ENCODE measurements at regions not wholly inside any gene's neighbourhood (a gene's known extent, or its start where the extent isn't known, plus 50 kb on each side); places are given as distances from the start of the nearest gene placed in this dataset.

DNA sequence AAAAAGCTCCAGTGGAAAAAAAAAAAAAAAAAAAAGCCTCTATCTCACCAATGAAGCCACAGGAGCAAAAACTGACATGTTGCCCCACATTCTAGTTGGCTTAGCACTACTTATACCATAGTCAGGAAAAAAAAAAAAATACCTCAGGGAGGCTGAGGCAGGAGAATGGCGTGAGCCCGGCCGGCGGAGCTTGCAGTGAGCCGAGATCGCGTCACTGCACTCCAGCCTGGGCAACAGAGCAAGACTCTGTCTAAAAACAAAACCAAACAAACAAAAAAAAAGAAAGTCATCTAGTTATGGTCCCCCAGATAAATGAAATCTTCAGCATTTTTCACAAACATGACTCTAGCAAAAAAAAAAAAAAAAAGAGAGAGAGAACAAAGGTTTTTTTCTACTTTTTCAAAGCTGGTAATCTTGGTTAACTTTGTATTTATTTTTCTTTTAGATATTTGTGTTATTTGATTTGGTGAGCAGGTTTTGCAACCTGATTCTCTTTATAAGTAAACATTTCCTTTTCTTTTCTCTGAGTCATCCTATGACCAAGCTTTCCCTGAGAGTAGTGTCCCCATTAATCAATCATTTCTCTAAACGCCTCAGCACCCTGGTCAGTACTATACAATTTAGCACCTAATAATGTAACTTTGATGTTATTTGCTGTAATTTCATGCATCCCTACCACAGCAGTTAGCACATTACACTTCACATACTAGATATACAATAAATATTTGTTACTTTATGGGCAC lies 273.7 kb upstream of the PIK3C3 start:
- Histone ChIP-seq H3K9ac (ENCODE audit: low read length in 3 of 3) (no peak overlapping the region), H3K27me3 (ENCODE audit: control insufficient read depth, insufficient read depth, low read length) (no peaks in the 10 kb centered on the region), H3K4me1 (ENCODE audit: control insufficient read depth in 2 of 3, insufficient read depth in 2 of 3, low read depth in 1 of 3, low read length in 3 of 3) (no peaks in the 10 kb centered on the region), H3K36me3 (ENCODE audit: control insufficient read depth in 2 of 3, insufficient read depth in 3 of 3, low read length in 3 of 3) (no peaks in the 10 kb centered on the region), H3K9me3 (ENCODE audit: control insufficient read depth in 2 of 3, insufficient read depth in 1 of 3, low read length in 3 of 3) (no peaks in the 10 kb centered on the region), H3K4me3 (ENCODE audit: low read length in 3 of 3) (no peak overlapping the region), H3K27ac (ENCODE audit: low read depth in 2 of 2, low read length in 2 of 2) (no peak overlapping the region)
- intact Hi-C loops (cut with DNase I): no loop called here
- TF ChIP-seq, protein P1, sequence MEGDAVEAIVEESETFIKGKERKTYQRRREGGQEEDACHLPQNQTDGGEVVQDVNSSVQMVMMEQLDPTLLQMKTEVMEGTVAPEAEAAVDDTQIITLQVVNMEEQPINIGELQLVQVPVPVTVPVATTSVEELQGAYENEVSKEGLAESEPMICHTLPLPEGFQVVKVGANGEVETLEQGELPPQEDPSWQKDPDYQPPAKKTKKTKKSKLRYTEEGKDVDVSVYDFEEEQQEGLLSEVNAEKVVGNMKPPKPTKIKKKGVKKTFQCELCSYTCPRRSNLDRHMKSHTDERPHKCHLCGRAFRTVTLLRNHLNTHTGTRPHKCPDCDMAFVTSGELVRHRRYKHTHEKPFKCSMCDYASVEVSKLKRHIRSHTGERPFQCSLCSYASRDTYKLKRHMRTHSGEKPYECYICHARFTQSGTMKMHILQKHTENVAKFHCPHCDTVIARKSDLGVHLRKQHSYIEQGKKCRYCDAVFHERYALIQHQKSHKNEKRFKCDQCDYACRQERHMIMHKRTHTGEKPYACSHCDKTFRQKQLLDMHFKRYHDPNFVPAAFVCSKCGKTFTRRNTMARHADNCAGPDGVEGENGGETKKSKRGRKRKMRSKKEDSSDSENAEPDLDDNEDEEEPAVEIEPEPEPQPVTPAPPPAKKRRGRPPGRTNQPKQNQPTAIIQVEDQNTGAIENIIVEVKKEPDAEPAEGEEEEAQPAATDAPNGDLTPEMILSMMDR (IDR thresholded peaks at IDR 0.05; ENCODE audit: borderline replicate concordance, extremely low read depth, insufficient read depth): no peak
- FAIRE-seq (no peak), DNase-seq (no peak)

DNA sequence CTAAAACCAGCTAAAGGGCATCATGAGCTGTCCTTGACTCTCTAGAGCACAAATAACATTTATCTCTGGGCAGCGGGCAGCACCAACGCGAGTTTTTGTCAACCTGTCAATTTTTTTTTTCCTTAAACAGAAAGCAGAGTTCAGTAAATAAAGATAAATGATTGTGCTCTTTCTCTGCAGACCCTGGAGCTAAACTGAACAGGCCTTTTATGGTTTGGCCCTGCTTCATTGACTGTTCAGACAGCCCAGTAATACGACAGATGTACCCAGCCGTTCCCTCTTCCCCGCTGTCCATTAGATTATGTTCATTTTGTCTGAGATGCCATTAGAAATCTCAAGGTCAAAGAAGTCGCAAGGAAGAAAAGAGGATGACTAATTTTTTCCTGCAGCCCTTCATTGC lies 280.5 kb upstream of the PIK3C3 start:
- no peaks in the 10 kb centered on the region for H3K9me3 ChIP-seq (ENCODE audit: control insufficient read depth in 2 of 3, insufficient read depth in 1 of 3, low read length in 3 of 3)
- H3K4me1 ChIP-seq (ENCODE audit: control insufficient read depth in 2 of 3, insufficient read depth in 2 of 3, low read depth in 1 of 3, low read length in 3 of 3): no peaks in the 10 kb centered on the region
- H3K27ac ChIP-seq (ENCODE audit: low read depth in 2 of 2, low read length in 2 of 2): no peak overlapping the region
- DNase-seq (no peak), FAIRE-seq (no peak)
- H3K4me3 ChIP-seq (ENCODE audit: low read length in 3 of 3): no peak overlapping the region
- TF ChIP-seq, protein P1 (IDR thresholded peaks at IDR 0.05; ENCODE audit: borderline replicate concordance, extremely low read depth, insufficient read depth): no peak
- H3K27me3 ChIP-seq (ENCODE audit: control insufficient read depth, insufficient read depth, low read length): no peaks in the 10 kb centered on the region
- intact Hi-C loops (cut with DNase I): no loop called here
- H3K36me3 ChIP-seq (ENCODE audit: control insufficient read depth in 2 of 3, insufficient read depth in 3 of 3, low read length in 3 of 3): no peaks in the 10 kb centered on the region
- no peak overlapping the region for H3K9ac ChIP-seq (ENCODE audit: low read length in 3 of 3)

DNA sequence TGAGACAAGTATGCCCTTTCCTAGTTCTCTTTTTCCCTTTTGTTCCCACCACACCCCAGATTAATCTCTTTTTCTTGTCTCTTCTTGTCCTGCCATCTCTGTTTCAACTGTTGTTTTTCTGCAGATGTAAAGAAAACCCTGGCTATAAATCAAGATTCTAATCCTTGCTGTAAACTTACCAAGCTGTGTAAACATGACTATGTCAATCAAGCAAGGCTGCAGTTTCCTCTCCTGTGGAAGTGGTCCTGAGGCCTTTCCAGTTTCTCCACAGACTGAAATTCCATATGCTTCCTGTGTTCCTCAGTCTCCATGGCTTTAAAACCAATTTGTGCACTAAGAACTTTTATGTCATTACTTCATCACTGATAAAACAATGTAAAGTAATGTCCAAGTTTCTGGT lies 288.8 kb upstream of the PIK3C3 start:
- peaks cover 0 to 5% (median 0%) of the 10 kb centered on the region in 3 donors for H3K9me3 ChIP-seq (ENCODE audit: control insufficient read depth in 2 of 3, insufficient read depth in 1 of 3, low read length in 3 of 3)
- peak in 2 of 5 donors; percentile 27 to 50 for DNase-seq
- no peaks in the 10 kb centered on the region for H3K36me3 ChIP-seq (ENCODE audit: control insufficient read depth in 2 of 3, insufficient read depth in 3 of 3, low read length in 3 of 3)
- TF ChIP-seq, protein P1 (IDR thresholded peaks at IDR 0.05; ENCODE audit: borderline replicate concordance, extremely low read depth, insufficient read depth): no peak
- FAIRE-seq: no peak
- no peak overlapping the region for H3K9ac ChIP-seq (ENCODE audit: low read length in 3 of 3)
- H3K4me3 ChIP-seq (ENCODE audit: low read length in 3 of 3): no peak overlapping the region
- H3K27me3 ChIP-seq (ENCODE audit: control insufficient read depth, insufficient read depth, low read length): no peaks in the 10 kb centered on the region
- no peak overlapping the region for H3K27ac ChIP-seq (ENCODE audit: low read depth in 2 of 2, low read length in 2 of 2)
- H3K4me1 ChIP-seq (ENCODE audit: control insufficient read depth in 2 of 3, insufficient read depth in 2 of 3, low read depth in 1 of 3, low read length in 3 of 3): no peaks in the 10 kb centered on the region
- intact Hi-C loops (cut with DNase I): no loop called here
